SK-N-SH (cell line): ENCODE measurements at regions not wholly inside any gene's neighbourhood (a gene's known extent, or its start where the extent isn't known, plus 50 kb on each side); places are given as distances from the start of the nearest gene placed in this dataset.

ENCODE experiments used
- CHD2 ChIP-seq: fragments of 150-350 bp; IDR thresholded peaks from 2 replicates; pipeline ENCODE4 v1.6.1; 2018; ENCODE audit warnings: low read length; ENCODE audit not compliant: partially characterized antibody
- CTCF ChIP-seq: fragments of 200-600 bp; sonication (generic); IDR thresholded peaks from 2 replicates; pipeline ENCODE4 v1.6.1; 2017; ENCODE audit warnings: antibody characterized with exemption, mild to moderate bottlenecking, moderate library complexity
- ELF1 ChIP-seq: IDR thresholded peaks from 2 replicates; pipeline ENCODE4 v1.4.0; 2012
- MEF2A ChIP-seq: IDR thresholded peaks from 2 replicates; pipeline ENCODE4 v1.4.0; 2012; ENCODE audit warnings: low read depth, borderline replicate concordance
- POLR2AphosphoS5 ChIP-seq: IDR thresholded peaks from 2 replicates; pipeline ENCODE4 v1.6.1; 2012; ENCODE audit warnings: low read depth, low read length
- RAD21 ChIP-seq: IDR thresholded peaks from 2 replicates; pipeline ENCODE4 v1.6.1; 2012; ENCODE audit warnings: mild to moderate bottlenecking, low read length
- REST ChIP-seq: IDR thresholded peaks from 2 replicates; pipeline ENCODE4 v1.6.1; 2012; ENCODE audit warnings: mild to moderate bottlenecking, low read depth, low read length, moderate library complexity
- SMC3 ChIP-seq: IDR thresholded peaks from 2 replicates; pipeline ENCODE4 v1.6.1; 2012; ENCODE audit warnings: low read depth, low read length, improper control_type of control experiment
- TAF1 ChIP-seq: IDR thresholded peaks from 2 replicates; pipeline ENCODE4 v1.6.1; 2012; ENCODE audit warnings: low read depth, mild to moderate bottlenecking, low read length, moderate library complexity, borderline replicate concordance
- USF1 ChIP-seq: IDR thresholded peaks from 2 replicates; pipeline ENCODE4 v1.4.0; 2012; ENCODE audit warnings: low read depth, borderline replicate concordance

GRCh38 chr1:191615101-191615821, 543.0 kb upstream of the RGS18 start:
- TF ChIP-seq USF1 (no peak), POLR2AphosphoS5 (no peak), CTCF (no peak), MEF2A (no peak), TAF1 (no peak), RAD21 (no peak), CHD2 (no peak), ELF1 (no peak), SMC3 (no peak), REST (no peak)
